ENCODE measurements at regions not wholly inside any gene's neighbourhood (a gene's known extent, or its start where the extent isn't known, plus 50 kb on each side); places are given as distances from the start of the nearest gene placed in this dataset.

GRCh38 chr1:98232678-98233077 lies 311.8 kb upstream of the DPYD start:
- TF ChIP-seq EP300 (IDR thresholded peaks at IDR 0.05; ENCODE audit: borderline replicate concordance) (no peak), CEBPB (IDR thresholded peaks at IDR 0.05) (no peak), TEAD4 (IDR thresholded peaks at IDR 0.05) (no peak), CREB1 (IDR thresholded peaks at IDR 0.05; ENCODE audit: low read depth) (no peak), MAX (IDR thresholded peaks at IDR 0.05) (no peak), TAF1 (IDR thresholded peaks at IDR 0.05; ENCODE audit: low read depth) (no peak), RAD21 (IDR thresholded peaks at IDR 0.05; ENCODE audit: low read depth) (no peak), ZBTB7A (IDR thresholded peaks at IDR 0.05; ENCODE audit: low read depth) (no peak), YY1 (IDR thresholded peaks at IDR 0.05; ENCODE audit: low read depth) (no peak), FOXM1 (IDR thresholded peaks at IDR 0.05; ENCODE audit: borderline replicate concordance, low read depth) (no peak), TCF12 (IDR thresholded peaks at IDR 0.05; ENCODE audit: low read depth) (no peak), EGR1 (IDR thresholded peaks at IDR 0.05) (no peak)
- TF ChIP-seq, protein P1, sequence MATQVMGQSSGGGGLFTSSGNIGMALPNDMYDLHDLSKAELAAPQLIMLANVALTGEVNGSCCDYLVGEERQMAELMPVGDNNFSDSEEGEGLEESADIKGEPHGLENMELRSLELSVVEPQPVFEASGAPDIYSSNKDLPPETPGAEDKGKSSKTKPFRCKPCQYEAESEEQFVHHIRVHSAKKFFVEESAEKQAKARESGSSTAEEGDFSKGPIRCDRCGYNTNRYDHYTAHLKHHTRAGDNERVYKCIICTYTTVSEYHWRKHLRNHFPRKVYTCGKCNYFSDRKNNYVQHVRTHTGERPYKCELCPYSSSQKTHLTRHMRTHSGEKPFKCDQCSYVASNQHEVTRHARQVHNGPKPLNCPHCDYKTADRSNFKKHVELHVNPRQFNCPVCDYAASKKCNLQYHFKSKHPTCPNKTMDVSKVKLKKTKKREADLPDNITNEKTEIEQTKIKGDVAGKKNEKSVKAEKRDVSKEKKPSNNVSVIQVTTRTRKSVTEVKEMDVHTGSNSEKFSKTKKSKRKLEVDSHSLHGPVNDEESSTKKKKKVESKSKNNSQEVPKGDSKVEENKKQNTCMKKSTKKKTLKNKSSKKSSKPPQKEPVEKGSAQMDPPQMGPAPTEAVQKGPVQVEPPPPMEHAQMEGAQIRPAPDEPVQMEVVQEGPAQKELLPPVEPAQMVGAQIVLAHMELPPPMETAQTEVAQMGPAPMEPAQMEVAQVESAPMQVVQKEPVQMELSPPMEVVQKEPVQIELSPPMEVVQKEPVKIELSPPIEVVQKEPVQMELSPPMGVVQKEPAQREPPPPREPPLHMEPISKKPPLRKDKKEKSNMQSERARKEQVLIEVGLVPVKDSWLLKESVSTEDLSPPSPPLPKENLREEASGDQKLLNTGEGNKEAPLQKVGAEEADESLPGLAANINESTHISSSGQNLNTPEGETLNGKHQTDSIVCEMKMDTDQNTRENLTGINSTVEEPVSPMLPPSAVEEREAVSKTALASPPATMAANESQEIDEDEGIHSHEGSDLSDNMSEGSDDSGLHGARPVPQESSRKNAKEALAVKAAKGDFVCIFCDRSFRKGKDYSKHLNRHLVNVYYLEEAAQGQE (IDR thresholded peaks at IDR 0.05; ENCODE audit: low read depth), result no peak
- TF ChIP-seq, protein P2, sequence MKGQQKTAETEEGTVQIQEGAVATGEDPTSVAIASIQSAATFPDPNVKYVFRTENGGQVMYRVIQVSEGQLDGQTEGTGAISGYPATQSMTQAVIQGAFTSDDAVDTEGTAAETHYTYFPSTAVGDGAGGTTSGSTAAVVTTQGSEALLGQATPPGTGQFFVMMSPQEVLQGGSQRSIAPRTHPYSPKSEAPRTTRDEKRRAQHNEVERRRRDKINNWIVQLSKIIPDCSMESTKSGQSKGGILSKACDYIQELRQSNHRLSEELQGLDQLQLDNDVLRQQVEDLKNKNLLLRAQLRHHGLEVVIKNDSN (IDR thresholded peaks at IDR 0.05), result no peak

Measured in Ishikawa (cell line).